ENCODE measurements at regions not wholly inside any gene's neighbourhood (a gene's known extent, or its start where the extent isn't known, plus 50 kb on each side); places are given as distances from the start of the nearest gene placed in this dataset.

GRCh38 chrX:69284491-69284890 lies 119.2 kb upstream of the PJA1 start:
- Histone ChIP-seq H3K27ac (no peak overlapping the region), H3K4me3 (no peak overlapping the region), H3K9me3 (no peaks in the 10 kb centered on the region), H3K27me3 (ENCODE audit: low read depth) (no peaks in the 10 kb centered on the region), H3K36me3 (no peaks in the 10 kb centered on the region), H3K4me1 (peaks cover 7% of the 10 kb centered on the region)
- intact Hi-C loops (cut with DNase I) = no loop called here
- TF ChIP-seq CTCF (IDR thresholded peaks at IDR 0.05) = no peak
- no peak for DNase-seq
- no peak for ATAC-seq

- no peak for DNase-seq
- intact Hi-C loops (cut with DNase I) = no loop called here
- no peak for ATAC-seq
- TF ChIP-seq CTCF (IDR thresholded peaks at IDR 0.05) = no peak
- Histone ChIP-seq H3K36me3 (no peaks in the 10 kb centered on the region), H3K9me3 (no peaks in the 10 kb centered on the region), H3K27me3 (ENCODE audit: low read depth) (no peaks in the 10 kb centered on the region), H3K27ac (no peak overlapping the region), H3K4me3 (no peak overlapping the region), H3K4me1 (peaks cover 7% of the 10 kb centered on the region)
These were observed 117.8 kb upstream of the PJA1 start for GRCh38 chrX:69282893-69283690.

GRCh38 chrX:69280933-69281332 lies 115.7 kb upstream of the PJA1 start:
- H3K36me3 ChIP-seq = no peaks in the 10 kb centered on the region
- no peak for TF ChIP-seq CTCF (IDR thresholded peaks at IDR 0.05)
- H3K27me3 ChIP-seq (ENCODE audit: low read depth) = no peaks in the 10 kb centered on the region
- no peak overlapping the region for H3K4me3 ChIP-seq
- ATAC-seq = peak; percentile 53 to 63
- H3K4me1 ChIP-seq = peaks cover 7% of the 10 kb centered on the region
- H3K9me3 ChIP-seq = no peaks in the 10 kb centered on the region
- no peak overlapping the region for H3K27ac ChIP-seq
- intact Hi-C loops (cut with DNase I) = no loop called here
- DNase-seq = no peak

- no peak for TF ChIP-seq CTCF (IDR thresholded peaks at IDR 0.05)
- H3K4me3 ChIP-seq = no peak overlapping the region
- DNase-seq (no peak), ATAC-seq (peak; percentile 34 to 60)
- no peaks in the 10 kb centered on the region for H3K36me3 ChIP-seq
- intact Hi-C loops (cut with DNase I) = no loop called here
- H3K27me3 ChIP-seq (ENCODE audit: low read depth) = no peaks in the 10 kb centered on the region
- H3K27ac ChIP-seq = no peak overlapping the region
- H3K4me1 ChIP-seq = peaks cover 7% of the 10 kb centered on the region
- H3K9me3 ChIP-seq = no peaks in the 10 kb centered on the region
These were observed 114.0 kb upstream of the PJA1 start for GRCh38 chrX:69279234-69279633.

GRCh38 chrX:69278031-69278687 lies 112.9 kb upstream of the PJA1 start:
- Histone ChIP-seq H3K4me1 (peaks cover 7% of the 10 kb centered on the region), H3K9me3 (no peaks in the 10 kb centered on the region), H3K36me3 (no peaks in the 10 kb centered on the region), H3K4me3 (no peak overlapping the region), H3K27me3 (ENCODE audit: low read depth) (no peaks in the 10 kb centered on the region), H3K27ac (no peak overlapping the region)
- no peak for DNase-seq
- intact Hi-C loops (cut with DNase I) = no loop called here
- ATAC-seq = peak in 1 of 2 donors; percentile 38
- no peak for TF ChIP-seq CTCF (IDR thresholded peaks at IDR 0.05)

Measured in lower lobe of right lung (tissue), 2 donors.